HFFc6 (cell line): ENCODE measurements at regions not wholly inside any gene's neighbourhood (a gene's known extent, or its start where the extent isn't known, plus 50 kb on each side); places are given as distances from the start of the nearest gene placed in this dataset.

Experiments
- DNase-seq: peaks from one replicate; pipeline ENCODE4 v3.0.0-alpha.2; 2018
- H3K27ac Mint-ChIP-seq: 2 replicates; pipeline ENCODE4 v1.8.0; 2020; ENCODE audit warnings: mild to moderate bottlenecking, mixed read lengths
- H3K27me3 Mint-ChIP-seq: 2 replicates; pipeline ENCODE4 v1.8.0; 2021; ENCODE audit warnings: mild to moderate bottlenecking, moderate library complexity, mixed read lengths; ENCODE audit not compliant: insufficient read depth
- H3K36me3 Mint-ChIP-seq: 2 replicates; pipeline ENCODE4 v1.8.0; 2021; ENCODE audit warnings: low read depth, mixed read lengths
- H3K4me1 Mint-ChIP-seq: 2 replicates; pipeline ENCODE4 v1.8.0; 2020; ENCODE audit warnings: low read depth, mixed read lengths
- H3K4me3 Mint-ChIP-seq: 2 replicates; pipeline ENCODE4 v1.8.0; 2020; ENCODE audit warnings: mild to moderate bottlenecking, moderate library complexity, mixed read lengths
- H3K9me3 Mint-ChIP-seq: 2 replicates; pipeline ENCODE4 v1.8.0; 2020; ENCODE audit warnings: mild to moderate bottlenecking, mixed read lengths
- CTCF ChIP-seq: fragments of 200-600 bp; sonication (generic); IDR thresholded peaks from 2 replicates; pipeline ENCODE4 v1.5.0; 2021; ENCODE audit warnings: antibody characterized with exemption, mild to moderate bottlenecking

- no peak overlapping the region for H3K27ac Mint-ChIP-seq
- no peaks in the 10 kb centered on the region for H3K4me1 Mint-ChIP-seq
- no peak overlapping the region for H3K4me3 Mint-ChIP-seq
- no peaks in the 10 kb centered on the region for H3K9me3 Mint-ChIP-seq
- H3K27me3 Mint-ChIP-seq = peaks cover 1% of the 10 kb centered on the region
- no peak for TF ChIP-seq CTCF
- no peaks in the 10 kb centered on the region for H3K36me3 Mint-ChIP-seq
- no peak for DNase-seq
These were observed 176.6 kb downstream of the ZDHHC21 start for GRCh38 chr9:14516656-14517055.

GRCh38 chr9:14515571-14516198 is 177.5 kb downstream of the ZDHHC21 start:
- no peak for DNase-seq
- Mint-ChIP-seq H3K27ac (no peak overlapping the region), H3K9me3 (no peaks in the 10 kb centered on the region), H3K4me3 (no peak overlapping the region), H3K36me3 (no peaks in the 10 kb centered on the region), H3K4me1 (no peaks in the 10 kb centered on the region), H3K27me3 (peaks cover 1% of the 10 kb centered on the region)
- no peak for TF ChIP-seq CTCF

- H3K4me3 Mint-ChIP-seq = no peak overlapping the region
- no peak for TF ChIP-seq CTCF
- no peaks in the 10 kb centered on the region for H3K36me3 Mint-ChIP-seq
- DNase-seq = no peak
- H3K4me1 Mint-ChIP-seq = no peaks in the 10 kb centered on the region
- H3K27me3 Mint-ChIP-seq = peaks cover 1% of the 10 kb centered on the region
- H3K9me3 Mint-ChIP-seq = no peaks in the 10 kb centered on the region
- H3K27ac Mint-ChIP-seq = no peak overlapping the region
These were observed 178.2 kb downstream of the ZDHHC21 start for GRCh38 chr9:14515049-14515448.

GRCh38 chr9:14512942-14513341 is 180.3 kb downstream of the ZDHHC21 start:
- no peak overlapping the region for H3K27ac Mint-ChIP-seq

GRCh38 chr9:14511452-14511851 is 181.8 kb downstream of the ZDHHC21 start:
- Mint-ChIP-seq H3K27me3 (peaks cover 1% of the 10 kb centered on the region), H3K4me1 (no peaks in the 10 kb centered on the region), H3K36me3 (no peaks in the 10 kb centered on the region), H3K9me3 (no peaks in the 10 kb centered on the region), H3K4me3 (no peak overlapping the region), H3K27ac (no peak overlapping the region)
- no peak for TF ChIP-seq CTCF
- no peak for DNase-seq

More at GRCh38 chr9:14512942-14513341, 180.3 kb downstream of the ZDHHC21 start:
- no peak for TF ChIP-seq CTCF
- no peak for DNase-seq
- Mint-ChIP-seq H3K27me3 (peaks cover 1% of the 10 kb centered on the region), H3K36me3 (no peaks in the 10 kb centered on the region), H3K4me1 (no peaks in the 10 kb centered on the region), H3K9me3 (no peaks in the 10 kb centered on the region), H3K4me3 (no peak overlapping the region)
